ENCODE measurements at regions not wholly inside any gene's neighbourhood (a gene's known extent, or its start where the extent isn't known, plus 50 kb on each side); places are given as distances from the start of the nearest gene placed in this dataset.
"Not testable (repeated sequence)": the region's sequence is repeated elsewhere in the genome, so short reads cannot be mapped to it uniquely, and the experiment has no call there.

DNA sequence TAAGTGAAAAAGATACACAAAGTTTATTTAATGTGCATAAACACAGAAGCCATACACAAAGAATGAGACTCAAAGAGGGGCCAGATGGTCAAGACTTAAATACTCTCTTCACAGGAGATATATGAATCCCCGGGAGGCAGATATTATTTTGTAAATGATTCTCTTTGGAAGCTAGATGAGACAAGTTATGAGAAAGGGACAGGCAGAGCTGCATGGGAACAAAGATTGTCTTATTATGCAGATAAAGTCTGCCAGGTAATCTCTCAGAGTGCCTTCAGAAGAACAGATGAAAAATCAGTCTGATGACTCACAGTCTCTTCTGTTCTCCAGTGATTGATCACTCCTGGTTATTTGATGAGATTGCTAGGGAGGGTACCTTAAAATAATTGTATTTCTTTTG is 89.0 kb downstream of the NAF1 start:
- DNase-seq = no peak

DNA sequence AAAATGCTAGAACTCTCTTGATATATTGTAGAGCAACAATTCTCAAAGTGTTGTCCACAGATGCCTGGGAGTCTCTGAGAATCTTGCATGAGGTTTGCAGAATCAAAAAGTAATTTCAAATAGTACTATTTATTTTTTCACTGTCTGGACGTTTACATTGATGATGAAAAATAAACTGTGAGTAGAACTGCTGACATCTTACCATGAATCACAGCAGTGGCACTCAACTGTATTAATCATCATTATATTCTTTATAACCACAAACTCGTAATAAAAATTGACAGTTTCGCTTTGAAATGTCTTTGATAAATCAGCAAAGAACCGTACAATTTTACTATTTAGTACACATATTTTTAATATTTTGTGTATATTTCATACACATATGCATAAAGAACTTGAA is 94.5 kb downstream of the NAF1 start:
- DNase-seq = no peak

DNA sequence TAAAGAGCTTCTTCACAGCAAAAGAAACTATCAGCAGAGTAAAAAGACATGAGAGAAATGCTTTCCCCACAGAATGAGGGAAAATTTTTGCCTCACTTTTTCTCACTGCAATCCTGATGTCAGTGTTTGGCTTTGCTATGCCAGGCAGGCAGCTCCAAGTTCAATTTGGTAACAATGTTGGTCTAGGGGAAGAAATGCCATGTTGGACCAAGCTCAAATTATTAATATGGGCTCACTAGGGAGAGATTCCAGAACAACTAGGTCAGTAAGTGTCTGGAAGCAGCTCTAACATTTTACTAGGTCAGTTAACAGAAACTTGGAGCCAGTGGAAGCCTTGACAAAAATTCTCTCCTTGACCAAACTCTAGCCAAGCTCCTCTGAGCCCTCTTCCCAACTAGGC is 95.4 kb downstream of the NAF1 start:
- DNase-seq = no peak

DNA sequence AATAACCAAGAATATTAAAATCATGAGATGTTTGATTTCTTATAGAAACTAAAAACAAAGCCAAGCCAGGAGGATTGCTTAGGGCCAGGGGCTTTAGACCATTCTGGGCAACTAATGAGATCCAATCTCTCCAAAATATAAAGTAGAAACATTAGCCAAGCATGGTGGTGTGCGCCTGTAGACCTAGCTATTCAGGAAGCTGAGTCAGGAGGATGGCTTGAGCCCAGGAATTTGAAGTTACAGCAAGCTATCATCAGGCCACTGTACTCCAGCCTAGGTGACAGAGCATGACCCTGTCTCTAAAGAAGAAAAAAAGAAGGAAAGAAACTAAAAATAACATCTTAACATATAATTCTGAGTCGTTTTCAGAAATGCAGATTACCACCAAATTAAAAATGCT is 96.7 kb downstream of the NAF1 start:
- no peak for DNase-seq

DNA sequence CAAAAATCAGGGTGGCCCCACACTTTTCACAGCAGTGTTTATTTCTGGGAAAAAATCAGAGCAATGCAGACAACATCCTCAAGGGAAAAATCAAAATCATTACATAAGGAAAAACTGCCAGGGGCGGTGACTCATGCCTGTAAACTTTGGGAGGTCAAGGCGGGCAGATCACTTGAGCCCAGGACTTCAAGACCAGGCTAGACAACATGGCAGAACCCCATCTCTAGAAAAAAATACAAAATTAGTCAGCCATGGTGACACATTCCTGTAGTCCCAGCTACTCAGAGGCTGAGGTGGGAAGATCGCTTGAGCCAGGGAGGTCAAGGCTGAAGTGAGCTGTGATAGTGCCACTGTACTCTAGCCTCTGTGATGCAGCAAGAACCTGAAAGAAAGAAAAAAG is 102.8 kb downstream of the NAF1 start:
- DNase-seq = no peak

DNA sequence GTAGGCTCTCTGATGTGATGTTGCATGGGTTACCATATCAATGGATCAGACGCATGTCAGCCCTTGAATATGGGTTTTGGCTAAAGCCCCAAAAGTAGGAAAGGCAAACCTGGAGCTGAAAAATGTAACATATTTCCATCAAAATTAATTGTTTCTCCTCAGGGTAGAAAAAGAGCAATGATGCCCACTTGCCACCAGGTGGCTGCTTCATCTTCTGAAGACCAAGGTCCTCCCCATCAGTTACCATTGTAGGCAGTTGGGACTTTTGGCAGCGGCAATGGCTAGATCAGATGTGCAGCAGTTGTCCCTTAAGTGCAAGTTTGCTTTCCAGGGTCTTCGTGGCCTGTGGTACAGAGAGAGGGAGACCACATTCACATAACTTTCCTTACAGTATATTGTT is 118.2 kb downstream of the NAF1 start:
- DNase-seq = peak; percentile 20

DNA sequence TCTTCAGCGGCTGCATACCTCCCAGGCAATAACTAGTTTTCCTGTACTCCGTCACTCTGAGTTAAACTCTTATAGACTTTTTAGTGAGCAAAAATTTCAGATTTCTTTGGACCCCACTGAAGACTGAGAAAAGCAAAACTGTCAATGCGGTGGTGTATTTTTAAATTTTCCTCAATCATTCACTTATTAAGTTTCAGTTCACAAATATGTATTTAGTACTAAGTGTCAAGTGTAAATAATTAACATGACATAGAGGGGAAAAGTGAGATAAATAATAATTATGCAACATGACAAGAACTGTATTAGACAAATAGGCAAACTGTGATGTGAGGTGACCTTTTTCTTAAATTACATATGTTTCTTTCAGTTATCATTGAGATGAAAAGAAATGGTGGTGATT is 124.4 kb downstream of the NAF1 start:
- no peak for DNase-seq

DNA sequence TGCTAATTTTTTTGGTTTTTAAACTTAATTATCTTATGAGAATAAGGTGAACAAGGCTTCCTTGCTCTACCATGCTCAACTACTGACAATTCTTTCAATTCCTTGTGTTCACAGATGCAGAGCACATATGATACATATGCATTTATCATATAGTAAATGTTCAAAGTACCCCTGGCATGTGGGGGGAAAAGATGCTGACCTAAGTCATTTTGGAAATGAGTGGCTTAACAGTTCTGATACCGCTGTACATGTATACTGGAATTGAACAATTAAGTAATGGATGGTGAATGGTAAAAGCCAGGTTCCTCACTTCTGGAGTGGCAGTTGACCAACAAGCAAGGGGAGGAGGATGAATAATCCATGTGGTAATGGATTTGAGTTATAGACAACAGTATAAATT is 149.6 kb downstream of the NAF1 start:
- no peak for DNase-seq

DNA sequence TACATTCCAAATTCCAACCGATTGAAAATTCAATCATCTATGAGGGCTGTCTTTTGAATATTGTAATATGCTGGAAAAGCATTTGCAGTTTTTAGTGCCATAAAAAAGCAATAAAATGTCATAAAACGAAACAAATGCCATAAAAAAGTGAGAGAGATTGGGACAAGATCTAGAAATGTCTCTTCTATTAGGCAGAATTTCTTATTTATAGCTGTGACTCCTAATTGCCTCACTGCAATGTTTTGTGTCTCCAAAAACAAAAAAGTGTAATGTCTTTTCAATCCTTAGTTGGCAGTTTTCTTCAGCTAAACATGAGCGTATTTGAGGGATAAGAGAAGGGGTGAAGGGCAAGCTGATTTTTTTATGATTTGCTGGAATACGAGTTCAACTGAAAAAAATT is 153.9 kb downstream of the NAF1 start:
- no peak for DNase-seq

DNA sequence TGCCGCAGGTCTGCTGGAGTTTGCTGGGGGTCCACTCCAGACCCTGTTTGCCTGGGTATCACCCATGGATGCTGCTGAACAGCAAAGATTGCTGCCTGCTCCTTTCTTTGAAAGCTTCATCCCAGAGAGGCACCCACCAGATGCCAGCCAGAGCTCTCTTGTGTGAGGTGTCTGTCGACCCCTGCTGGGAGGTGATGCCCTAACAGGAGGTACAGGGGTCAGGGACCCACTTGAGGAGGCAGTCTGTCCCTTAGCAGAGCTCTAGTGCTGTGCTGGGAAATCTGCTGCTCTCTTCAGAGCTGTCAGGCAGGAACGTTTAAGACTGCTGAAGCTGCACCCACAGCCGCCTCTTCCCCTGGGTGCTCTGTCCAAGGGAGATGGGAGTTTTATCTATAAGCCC is 162.7 kb downstream of the NAF1 start:
- DNase-seq = no peak

DNA sequence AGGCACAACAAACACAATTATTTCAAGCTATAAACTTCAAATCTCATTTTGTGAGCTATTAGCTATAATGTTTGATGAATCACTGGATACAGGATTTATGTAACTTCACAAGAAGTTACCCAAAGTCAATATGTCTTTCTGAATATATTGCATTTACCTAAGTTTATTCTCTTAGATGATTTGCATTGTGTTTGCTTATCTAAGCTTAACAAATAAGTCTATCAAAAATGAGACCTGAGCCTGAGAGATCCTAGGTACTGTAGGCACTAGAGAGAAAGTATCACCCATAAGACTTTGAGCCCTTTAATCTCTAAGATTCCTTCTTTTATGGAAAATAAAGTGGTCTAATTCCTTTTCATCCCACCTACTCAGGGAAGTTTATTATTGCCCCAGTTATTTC is 178.2 kb downstream of the NAF1 start:
- no peak for DNase-seq

DNA sequence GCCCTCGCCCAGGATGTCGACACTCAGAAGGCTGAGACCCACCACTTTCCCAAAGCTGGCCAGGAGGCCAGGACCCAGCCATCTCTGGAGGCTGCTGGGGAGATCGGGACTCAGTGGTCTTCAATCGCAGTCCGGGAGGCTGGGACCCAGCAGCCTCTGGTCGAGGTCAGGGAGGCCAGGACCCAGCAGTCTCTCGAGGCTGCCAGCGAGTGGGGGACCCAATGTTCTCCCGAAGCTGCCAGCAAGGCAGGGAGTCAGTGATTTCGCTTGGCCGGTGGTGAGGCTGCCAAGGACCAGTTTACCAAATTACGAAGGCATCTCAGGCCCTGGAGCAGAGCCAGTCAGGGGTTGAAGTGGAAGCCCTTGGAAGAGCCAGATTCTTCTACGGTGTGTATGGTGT is 181.6 kb downstream of the NAF1 start:
- no peak for DNase-seq

DNA sequence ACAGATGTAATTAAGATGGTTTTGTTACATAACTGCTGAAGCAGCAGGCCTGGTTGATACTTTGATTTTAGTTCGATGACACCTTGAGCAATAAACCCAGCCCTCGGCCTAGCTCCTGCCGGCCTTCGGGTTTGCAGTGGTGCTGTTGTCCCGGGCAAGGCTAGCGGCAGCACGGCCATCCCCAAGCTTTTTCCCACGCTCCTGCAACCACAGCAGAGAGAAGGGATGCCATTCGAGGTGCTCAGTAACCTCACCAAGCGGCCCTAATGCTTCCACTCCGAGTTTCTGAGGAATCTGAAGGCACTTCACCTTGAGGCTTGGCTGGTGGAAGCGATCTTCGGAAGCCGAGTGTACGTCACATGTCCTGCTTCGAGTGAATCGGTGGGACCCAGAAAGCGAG is 182.1 kb downstream of the NAF1 start:
- no peak for DNase-seq

DNA sequence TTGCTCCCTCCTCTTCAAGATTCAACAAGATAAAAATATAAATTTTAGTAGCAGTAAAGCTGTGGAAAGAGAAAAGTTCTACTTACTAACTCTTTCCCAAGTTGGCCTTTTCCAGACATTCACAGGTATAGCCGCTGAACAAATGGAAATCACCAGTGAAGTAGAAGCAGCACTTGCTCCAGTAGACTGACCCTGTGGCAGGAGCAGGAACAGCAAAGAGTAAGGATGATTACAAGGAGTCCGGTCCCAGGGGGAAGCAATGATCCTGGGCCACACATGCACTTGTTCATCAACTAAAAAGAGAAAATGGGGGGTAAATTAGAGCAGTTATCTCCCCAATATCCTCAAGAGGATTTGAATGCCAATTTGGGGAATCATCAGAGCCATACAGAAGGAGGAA is 184.9 kb downstream of the NAF1 start:
- DNase-seq = no peak

DNA sequence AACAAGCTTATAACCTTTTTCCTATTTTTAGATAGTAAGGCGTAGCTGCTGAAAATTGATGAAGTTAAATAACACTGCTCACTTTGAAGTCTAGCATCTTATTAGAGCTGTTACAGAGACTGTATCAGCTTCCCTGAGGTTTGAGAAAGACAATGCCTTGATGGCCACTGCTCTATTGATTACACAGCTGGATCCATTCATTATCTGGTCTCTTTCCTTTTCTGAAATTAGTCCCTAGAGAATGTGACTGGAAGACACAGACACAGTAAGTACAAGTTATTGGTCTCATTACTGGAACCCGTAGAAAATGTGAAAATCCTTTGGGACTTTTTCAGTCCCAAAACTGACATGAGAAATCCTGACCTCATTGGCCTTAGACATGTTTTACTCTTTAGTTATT is 188.3 kb downstream of the NAF1 start:
- no peak for DNase-seq

DNA sequence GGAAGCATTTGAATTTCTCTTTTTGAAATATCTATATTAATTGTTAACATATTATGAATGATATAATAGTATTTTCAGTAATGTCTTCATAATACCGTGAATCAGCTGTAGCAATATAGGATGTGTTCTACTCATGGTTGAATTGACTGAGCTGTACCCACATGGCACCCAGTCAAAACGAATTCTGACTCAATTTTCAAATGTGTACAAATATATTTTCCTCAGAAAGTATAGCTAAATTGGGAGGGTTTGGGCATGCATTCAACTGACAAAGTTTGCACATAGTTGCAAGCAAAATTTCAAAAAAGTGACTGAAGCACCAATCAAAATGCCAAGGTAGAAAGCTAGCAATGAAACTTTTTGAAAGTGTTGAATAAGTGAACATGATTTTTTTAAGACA is 188.9 kb downstream of the NAF1 start:
- DNase-seq = no peak

DNA sequence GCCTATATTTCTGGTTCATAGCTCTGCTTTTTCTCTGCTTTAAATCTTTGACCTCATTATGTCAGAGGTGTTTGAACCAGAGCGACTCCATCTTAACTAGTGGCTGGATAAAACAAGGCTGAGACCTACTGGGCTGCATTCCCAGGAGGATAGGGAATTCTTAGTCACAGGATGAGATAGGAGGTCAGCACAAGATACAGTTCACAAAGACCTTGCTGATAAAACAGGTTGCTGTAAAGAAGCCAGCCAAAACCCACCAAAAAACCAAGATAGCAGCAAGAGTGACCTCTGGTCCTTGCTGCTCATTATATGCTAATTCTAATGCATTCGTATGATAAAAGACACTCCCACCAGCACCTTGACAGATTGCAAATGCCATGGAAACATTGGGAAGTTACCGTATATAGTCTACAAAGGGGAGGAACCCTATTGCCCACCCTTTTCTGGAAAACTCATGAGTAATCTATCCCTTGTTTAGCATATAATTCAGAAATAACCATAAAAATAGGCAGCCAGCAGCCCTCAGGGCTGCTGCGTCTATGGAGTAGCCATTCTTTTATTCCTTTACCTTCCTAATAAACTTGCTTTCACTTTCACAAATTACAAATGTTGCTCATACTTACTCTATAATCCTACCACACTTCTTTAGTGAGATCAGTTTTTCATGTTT is 193.9 kb downstream of the NAF1 start:
- no peak for DNase-seq

DNA sequence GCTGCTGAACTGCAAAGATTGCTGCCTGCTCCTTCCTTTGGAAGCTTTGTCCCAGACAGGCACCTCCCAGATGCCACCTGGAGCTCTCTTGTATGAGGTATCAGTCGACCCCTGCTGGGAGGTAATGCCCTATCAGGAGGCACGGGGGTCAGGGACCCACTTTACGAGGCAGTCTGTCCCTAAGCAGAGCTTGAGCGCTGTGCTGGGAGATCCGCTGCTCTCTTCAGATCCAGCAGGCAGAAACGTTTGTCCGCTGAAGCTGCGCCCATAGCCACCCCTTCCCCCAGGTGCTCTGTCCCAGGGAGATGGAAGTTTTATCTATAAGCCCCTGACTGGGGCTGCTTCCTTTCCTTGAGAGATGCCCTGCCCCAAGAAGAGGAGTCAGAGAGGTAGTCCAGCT is 197.5 kb downstream of the NAF1 start:
- no peak for DNase-seq

DNA sequence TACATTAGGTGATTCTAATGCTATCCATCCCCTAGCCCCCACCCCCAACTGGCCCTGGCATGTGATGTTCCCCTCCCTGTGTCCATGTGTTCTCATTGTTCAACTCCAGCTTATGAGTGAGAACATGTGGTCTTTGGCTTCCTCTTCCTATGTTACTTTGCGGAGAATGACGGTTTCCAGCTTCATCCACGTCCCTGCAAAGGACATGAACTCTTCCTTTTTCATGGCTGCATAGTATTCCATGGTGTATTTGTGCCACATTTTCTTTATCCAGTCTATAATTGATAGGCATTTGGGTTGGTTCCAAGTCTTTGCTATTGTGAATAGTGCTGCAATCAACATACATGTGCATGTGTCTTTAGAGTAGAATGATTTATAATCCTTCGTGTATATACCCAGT is 200.7 kb downstream of the NAF1 start:
- not testable (repeated sequence) for DNase-seq

DNA sequence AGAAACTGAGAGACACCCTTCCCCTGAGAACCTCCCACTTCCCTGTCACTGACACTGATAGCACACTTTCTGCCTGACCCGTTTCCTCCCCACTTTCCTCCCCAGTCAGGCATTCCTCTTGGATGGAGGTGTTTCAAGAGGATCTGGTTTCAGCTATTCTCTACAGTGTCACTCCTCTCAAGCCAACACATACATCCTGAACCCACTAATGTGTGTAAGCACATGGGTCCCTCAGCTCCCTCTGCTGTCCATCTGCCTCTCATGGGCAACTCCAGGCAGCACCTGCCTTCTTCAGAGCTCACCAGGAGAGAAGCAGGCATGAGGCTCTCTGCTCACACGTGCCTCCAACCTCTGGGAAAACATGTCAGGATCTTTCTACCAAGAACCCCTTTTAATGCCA is 207.6 kb downstream of the NAF1 start:
- DNase-seq = no peak

DNA sequence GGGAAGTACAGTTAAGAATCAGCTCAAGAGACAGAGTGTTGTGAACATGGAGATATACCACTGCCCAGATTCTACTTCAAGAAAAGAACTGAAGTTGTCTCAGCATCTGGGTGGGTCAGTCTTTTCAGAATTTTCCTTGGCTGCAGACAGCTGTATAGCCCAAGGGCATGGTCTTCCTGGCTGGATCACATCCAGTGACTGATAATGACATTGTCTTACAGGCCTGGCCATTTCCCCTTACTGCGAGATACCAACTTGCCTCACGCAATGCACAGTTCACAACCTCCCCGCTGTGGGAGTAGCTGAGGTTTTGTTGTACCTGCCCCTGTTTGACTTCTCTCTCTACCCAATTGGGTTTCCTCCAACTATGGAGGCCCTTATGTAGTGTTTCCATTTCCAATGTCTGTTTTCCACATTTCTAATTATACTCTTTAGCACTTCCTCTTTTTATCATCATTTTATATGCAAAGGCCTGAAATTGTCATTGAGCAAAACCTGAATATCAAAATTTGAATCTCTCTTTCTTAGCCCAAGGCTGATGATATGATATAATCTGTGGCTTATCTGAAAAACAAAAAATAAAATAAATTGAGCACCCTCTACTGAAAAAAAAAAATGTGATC is 209.1 kb downstream of the NAF1 start:
- no peak for DNase-seq

DNA sequence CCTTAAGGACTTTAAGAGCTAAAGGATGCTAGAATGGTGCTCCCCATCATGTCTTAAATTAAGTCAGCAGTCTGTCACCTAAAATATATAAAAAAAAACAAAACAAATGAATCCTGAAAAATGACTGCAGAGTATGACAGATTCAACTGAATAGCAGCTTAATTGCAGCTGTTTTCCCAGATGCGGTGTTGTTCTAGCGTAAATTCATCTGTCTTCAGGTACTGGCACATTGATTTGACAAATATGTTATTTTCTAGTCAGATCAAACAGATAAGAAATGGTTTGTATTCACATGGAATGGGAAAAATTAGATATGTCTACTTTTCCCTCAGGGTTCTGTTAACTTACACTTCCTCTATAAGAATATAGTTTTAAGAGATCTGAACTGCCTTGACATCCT is 211.7 kb downstream of the NAF1 start:
- no peak for DNase-seq

DNA sequence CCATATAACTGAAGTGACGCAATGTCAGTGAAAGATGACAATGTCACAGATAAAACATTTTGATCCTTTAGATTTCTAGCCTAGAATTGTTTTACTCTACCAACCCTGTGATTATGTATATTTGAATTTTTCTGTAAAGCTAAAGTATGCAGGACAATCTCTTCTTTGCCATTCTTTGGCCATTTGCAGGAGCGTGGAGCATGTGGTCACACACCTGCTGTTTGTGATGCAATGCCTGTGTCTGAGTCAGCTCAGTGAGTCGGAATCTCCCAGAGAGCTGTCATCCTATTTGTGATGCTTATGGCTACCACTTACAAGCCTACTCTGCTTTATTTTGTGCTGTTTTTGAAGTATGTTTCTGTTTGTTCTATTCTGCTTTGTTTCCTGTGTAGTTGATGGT is 214.5 kb downstream of the NAF1 start:
- DNase-seq = peak; percentile 2

DNA sequence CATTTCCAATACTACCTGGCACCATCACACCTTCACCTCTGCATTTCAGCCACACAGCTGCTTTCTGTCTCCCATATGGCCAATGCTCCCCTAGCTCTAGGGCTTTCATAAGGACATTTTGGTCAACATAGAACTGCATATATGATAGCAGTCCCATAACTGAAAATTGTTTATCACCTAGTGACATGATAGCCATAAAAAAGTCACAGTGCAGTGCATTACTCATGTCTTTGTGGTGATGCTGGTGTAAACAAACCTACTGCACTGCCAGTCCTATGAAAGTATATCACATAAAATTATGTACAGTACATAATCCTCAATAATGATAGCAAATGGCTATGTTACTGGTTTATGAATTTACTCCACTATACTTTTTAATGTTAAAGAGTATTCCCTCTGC is 221.0 kb downstream of the NAF1 start:
- DNase-seq = no peak

DNA sequence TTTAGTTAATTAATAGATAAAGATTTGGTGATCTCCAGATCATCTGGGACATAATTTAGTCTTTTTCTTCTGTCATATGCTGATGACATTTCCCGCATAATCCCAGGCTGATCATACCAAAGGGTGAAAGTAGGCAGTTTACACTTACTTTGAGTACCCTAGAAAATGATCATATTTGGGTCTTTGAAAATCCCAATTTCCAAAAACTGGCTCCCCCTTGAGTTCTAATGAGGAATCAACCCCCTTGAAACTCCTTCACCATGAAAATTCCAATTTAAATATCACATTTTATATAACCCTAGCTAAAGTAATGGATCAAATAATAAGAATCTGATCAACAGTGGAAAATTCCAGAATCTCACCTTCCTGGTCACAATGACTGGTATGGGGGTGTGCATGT is 223.4 kb downstream of the NAF1 start:
- DNase-seq = no peak
